Loucy (cell line): ENCODE measurements at regions not wholly inside any gene's neighbourhood (a gene's known extent, or its start where the extent isn't known, plus 50 kb on each side); places are given as distances from the start of the nearest gene placed in this dataset.
"Not testable (repeated sequence)": the region's sequence is repeated elsewhere in the genome, so short reads cannot be mapped to it uniquely, and the experiment has no call there.

Source experiments
- H2AFZ ChIP-seq: fragments of 200-600 bp; sonication (generic); 2 replicates; pipeline ENCODE4 v1.6.0; 2016; ENCODE audit warnings: antibody characterized with exemption, mild to moderate bottlenecking, low read length, moderate library complexity
- H3F3A ChIP-seq: fragments of 200-600 bp; 2 replicates; pipeline ENCODE4 v1.6.0; 2016; ENCODE audit warnings: antibody characterized with exemption, low read depth, mild to moderate bottlenecking
- H3K27me3 ChIP-seq: fragments of 200-600 bp; sonication (generic); 2 replicates; pipeline ENCODE4 v1.6.1; 2014; ENCODE audit warnings: low read length, mild to moderate bottlenecking; ENCODE audit not compliant: insufficient read depth, poor library complexity, severe bottlenecking
- H3K36me3 ChIP-seq: fragments of 200-600 bp; sonication (generic); 2 replicates; pipeline ENCODE4 v1.6.1; 2016; ENCODE audit warnings: low read length; ENCODE audit not compliant: insufficient read depth
- H3K4me1 ChIP-seq: fragments of 200-600 bp; sonication (generic); 2 replicates; pipeline ENCODE4 v1.5.1; 2014; ENCODE audit warnings: low read length, mild to moderate bottlenecking; ENCODE audit not compliant: insufficient read depth, poor library complexity, severe bottlenecking
- H3K4me2 ChIP-seq: fragments of 200-600 bp; sonication (generic); 2 replicates; pipeline ENCODE4 v1.6.0; 2014; ENCODE audit warnings: antibody characterized with exemption, low read length, low read depth, mild to moderate bottlenecking; ENCODE audit not compliant: poor library complexity, severe bottlenecking
- H3K4me3 ChIP-seq: fragments of 200-600 bp; sonication (generic); 2 replicates; pipeline ENCODE4 v1.5.1; 2014; ENCODE audit warnings: low read length, mild to moderate bottlenecking, mixed read lengths; ENCODE audit not compliant: poor library complexity, severe bottlenecking
- H3K79me2 ChIP-seq: fragments of 200-600 bp; sonication (generic); 2 replicates; pipeline ENCODE4 v1.6.1; 2014; ENCODE audit warnings: low read length; ENCODE audit not compliant: insufficient read depth
- H3K9ac ChIP-seq: fragments of 200-600 bp; sonication (generic); 2 replicates; pipeline ENCODE4 v1.6.0; 2014; ENCODE audit warnings: mild to moderate bottlenecking, low read depth, low read length, moderate library complexity; ENCODE audit not compliant: poor library complexity, severe bottlenecking
- H3K9me2 ChIP-seq: fragments of 200-600 bp; sonication (generic); replicated peaks from 2 replicates; pipeline ENCODE4 v1.6.1; 2016; ENCODE audit warnings: low read depth, low read length, mixed read lengths
- H3K9me3 ChIP-seq: fragments of 200-600 bp; sonication (generic); 2 replicates; pipeline ENCODE4 v1.6.1; 2014; ENCODE audit warnings: mild to moderate bottlenecking, antibody characterized with exemption, low read length, low read depth; ENCODE audit not compliant: insufficient read depth
- H4K20me1 ChIP-seq: fragments of 200-600 bp; sonication (generic); 2 replicates; pipeline ENCODE4 v1.6.0; 2014; ENCODE audit warnings: antibody characterized with exemption, low read length, mild to moderate bottlenecking; ENCODE audit not compliant: insufficient read depth, poor library complexity, severe bottlenecking
- EZH2phosphoT487 ChIP-seq: fragments of 200-600 bp; IDR thresholded peaks from 2 replicates; pipeline ENCODE4 v1.6.1; 2018; ENCODE audit warnings: antibody characterized with exemption, mild to moderate bottlenecking, moderate library complexity, borderline replicate concordance
- TF ChIP-seq, protein P1 (sequence below): fragments of 200-600 bp; sonication (generic); conservative IDR thresholded peaks from 2 replicates; pipeline ENCODE4 v1.5.1; 2014; ENCODE audit warnings: mild to moderate bottlenecking, antibody characterized with exemption, low read length

DNA sequence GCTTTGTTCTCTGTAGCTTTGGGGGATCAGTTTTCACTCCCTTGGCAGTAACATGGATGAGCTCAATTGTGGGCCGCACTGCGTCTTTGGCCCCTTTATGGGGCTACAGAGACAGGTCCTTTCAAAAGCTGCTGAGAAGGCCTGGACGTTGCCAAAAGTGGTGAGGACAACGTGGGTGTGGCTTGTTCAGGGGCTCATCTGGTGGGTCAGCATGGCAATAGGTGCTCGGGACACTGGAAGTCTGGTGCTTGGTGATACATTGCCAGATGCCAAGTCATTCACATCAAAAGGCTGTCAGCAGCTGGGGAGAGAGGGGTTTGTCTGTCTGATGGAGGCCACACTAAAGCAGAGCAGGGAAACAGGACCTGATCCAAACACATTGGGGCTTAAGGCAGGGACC lies 149.8 kb upstream of the EOLA2 start:
- TF ChIP-seq EZH2phosphoT487 = no peak
- TF ChIP-seq, protein P1, sequence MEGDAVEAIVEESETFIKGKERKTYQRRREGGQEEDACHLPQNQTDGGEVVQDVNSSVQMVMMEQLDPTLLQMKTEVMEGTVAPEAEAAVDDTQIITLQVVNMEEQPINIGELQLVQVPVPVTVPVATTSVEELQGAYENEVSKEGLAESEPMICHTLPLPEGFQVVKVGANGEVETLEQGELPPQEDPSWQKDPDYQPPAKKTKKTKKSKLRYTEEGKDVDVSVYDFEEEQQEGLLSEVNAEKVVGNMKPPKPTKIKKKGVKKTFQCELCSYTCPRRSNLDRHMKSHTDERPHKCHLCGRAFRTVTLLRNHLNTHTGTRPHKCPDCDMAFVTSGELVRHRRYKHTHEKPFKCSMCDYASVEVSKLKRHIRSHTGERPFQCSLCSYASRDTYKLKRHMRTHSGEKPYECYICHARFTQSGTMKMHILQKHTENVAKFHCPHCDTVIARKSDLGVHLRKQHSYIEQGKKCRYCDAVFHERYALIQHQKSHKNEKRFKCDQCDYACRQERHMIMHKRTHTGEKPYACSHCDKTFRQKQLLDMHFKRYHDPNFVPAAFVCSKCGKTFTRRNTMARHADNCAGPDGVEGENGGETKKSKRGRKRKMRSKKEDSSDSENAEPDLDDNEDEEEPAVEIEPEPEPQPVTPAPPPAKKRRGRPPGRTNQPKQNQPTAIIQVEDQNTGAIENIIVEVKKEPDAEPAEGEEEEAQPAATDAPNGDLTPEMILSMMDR = no peak
- Histone ChIP-seq H3K9me2 (no peaks in the 10 kb centered on the region), H3K9me3 (no peaks in the 10 kb centered on the region), H3K27me3 (no peaks in the 10 kb centered on the region), H3K4me1 (no peaks in the 10 kb centered on the region), H2AFZ (no peak overlapping the region), H3K9ac (no peak overlapping the region), H3K4me2 (no peak overlapping the region), H3K36me3 (no peaks in the 10 kb centered on the region), H3K79me2 (no peaks in the 10 kb centered on the region), H3K4me3 (no peak overlapping the region), H3F3A (no peaks in the 10 kb centered on the region), H4K20me1 (no peaks in the 10 kb centered on the region)

DNA sequence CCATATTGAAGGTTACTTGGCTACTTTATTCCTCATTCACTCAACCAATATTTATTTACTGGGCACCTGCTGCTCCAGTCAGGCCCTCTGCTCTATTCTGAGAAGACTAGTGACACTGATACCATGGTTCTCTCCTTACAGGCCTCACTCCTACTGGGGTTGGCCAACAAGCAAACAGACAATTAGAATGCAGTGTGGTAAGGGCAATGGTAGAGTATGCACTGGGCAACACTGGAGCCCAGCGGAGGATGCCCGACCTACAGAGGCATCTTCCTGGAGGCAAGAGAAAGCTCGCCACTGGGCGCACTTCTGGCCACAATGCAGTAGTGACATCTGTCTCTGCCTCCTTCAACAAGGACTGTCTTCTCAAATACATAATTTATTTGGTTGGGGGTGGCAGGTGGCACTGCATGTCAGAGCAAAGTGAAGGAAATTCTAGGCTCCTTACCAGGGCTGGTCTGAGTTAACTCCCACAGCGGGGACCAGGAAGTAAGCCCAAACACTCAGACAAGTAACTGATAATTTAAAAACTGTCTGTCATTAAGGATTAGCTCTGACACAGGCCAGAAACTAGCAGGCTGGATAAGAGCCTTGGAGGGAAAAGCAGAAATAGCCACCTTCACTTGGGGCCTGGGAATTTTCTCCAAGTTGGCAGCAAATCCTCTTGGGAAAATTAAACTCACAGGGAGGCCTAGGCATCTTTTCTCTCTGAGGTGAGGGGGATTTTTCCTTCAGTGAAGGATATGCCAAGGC lies 150.7 kb upstream of the EOLA2 start:
- Histone ChIP-seq H3K4me3 (no peak overlapping the region), H3K9me2 (no peaks in the 10 kb centered on the region), H2AFZ (no peak overlapping the region), H3K27me3 (no peaks in the 10 kb centered on the region), H4K20me1 (no peaks in the 10 kb centered on the region), H3K79me2 (no peaks in the 10 kb centered on the region), H3K9ac (no peak overlapping the region), H3K4me1 (no peaks in the 10 kb centered on the region), H3F3A (no peaks in the 10 kb centered on the region), H3K4me2 (no peak overlapping the region), H3K9me3 (no peaks in the 10 kb centered on the region), H3K36me3 (no peaks in the 10 kb centered on the region)
- TF ChIP-seq, protein P1 = no peak
- TF ChIP-seq EZH2phosphoT487 = no peak

DNA sequence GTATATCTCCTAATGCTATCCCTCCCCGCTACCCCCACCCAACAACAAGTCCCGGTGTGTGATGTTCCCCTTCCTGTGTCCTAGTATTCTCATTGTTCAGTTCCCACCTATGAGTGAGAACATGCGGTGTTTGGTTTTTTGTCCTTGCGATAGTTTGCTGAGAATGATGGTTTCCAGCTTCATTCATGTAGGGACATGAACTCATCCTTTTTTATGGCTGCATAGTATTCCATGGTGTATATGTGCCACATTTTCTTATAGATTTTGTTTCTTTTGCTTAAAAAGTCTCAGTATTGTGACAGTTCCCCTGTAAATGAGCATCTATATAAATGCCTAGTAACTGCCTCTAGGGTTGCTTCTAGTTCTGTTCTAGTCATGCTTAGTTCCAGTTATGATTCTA lies 153.0 kb upstream of the EOLA2 start:
- not testable (repeated sequence) for H2AFZ ChIP-seq, H3F3A ChIP-seq, H3K79me2 ChIP-seq, H3K27me3 ChIP-seq, H4K20me1 ChIP-seq, H3K4me3 ChIP-seq, H3K9me3 ChIP-seq, H3K36me3 ChIP-seq, H3K4me1 ChIP-seq, H3K4me2 ChIP-seq, H3K9me2 ChIP-seq, H3K9ac ChIP-seq

DNA sequence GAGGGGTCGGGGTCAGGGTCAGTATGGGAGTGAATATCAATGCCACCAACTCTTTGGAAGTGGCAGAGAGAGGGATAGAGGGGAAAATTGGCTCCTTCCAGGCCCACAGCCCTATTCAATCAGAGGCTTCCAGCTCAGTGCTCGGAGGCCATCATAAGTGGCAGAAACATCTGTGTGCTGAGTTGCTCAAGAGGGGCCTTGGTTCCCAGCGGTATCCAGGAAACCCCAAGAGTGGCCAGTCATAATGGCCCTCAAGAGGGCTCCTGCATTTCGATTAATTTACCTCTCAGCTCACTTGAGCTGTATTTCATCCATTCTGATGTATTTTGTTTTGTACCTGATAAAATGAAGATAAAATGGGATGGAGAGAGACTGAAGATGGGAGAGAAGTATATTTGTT lies 154.3 kb upstream of the EOLA2 start:
- H3K4me3 ChIP-seq = no peak overlapping the region
- H4K20me1 ChIP-seq = no peaks in the 10 kb centered on the region
- H3K9me3 ChIP-seq = no peaks in the 10 kb centered on the region
- H3K9me2 ChIP-seq = no peaks in the 10 kb centered on the region
- no peak overlapping the region for H3K4me2 ChIP-seq
- H3K27me3 ChIP-seq = no peaks in the 10 kb centered on the region
- no peaks in the 10 kb centered on the region for H3K36me3 ChIP-seq
- no peaks in the 10 kb centered on the region for H3K4me1 ChIP-seq
- no peak overlapping the region for H2AFZ ChIP-seq
- no peaks in the 10 kb centered on the region for H3F3A ChIP-seq
- H3K79me2 ChIP-seq = no peaks in the 10 kb centered on the region
- TF ChIP-seq, protein P1 = no peak
- no peak for TF ChIP-seq EZH2phosphoT487
- no peak overlapping the region for H3K9ac ChIP-seq
